CD14-positive monocyte (primary cell): ENCODE measurements at regions not wholly inside any gene's neighbourhood (a gene's known extent, or its start where the extent isn't known, plus 50 kb on each side); places are given as distances from the start of the nearest gene placed in this dataset.

Source experiments
- DNase-seq, 3 donors: peaks; one replicate each; pipeline ENCODE4 v3.0.0-alpha.2; 2011 to 2022
- H2AFZ ChIP-seq: 2 replicates; pipeline ENCODE4 v1.6.0; 2012; ENCODE audit warnings: mild to moderate bottlenecking, low read depth, low read length, inconsistent platforms; ENCODE audit not compliant: insufficient read depth, poor library complexity, severe bottlenecking
- H3K27ac ChIP-seq, 2 donors: 1 replicate in 1 of 2; 2 replicates in 1 of 2; pipeline ENCODE4 v1.5.1; 2012 to 2013; ENCODE audit warnings: low read length in 2 of 2, control low read depth in 1 of 2, inconsistent platforms in 1 of 2, low read depth in 1 of 2, mild to moderate bottlenecking in 1 of 2
- H3K27me3 ChIP-seq, 2 donors: one replicate each; pipeline versions ENCODE4 v1.6.0 to v1.6.1; 2011 to 2013; ENCODE audit warnings: low read length in 2 of 2; ENCODE audit not compliant: control insufficient read depth in 2 of 2, insufficient read depth in 2 of 2
- H3K36me3 ChIP-seq, 2 donors: replicated peaks in 1 of 2; 1 replicate in 1 of 2; 2 replicates in 1 of 2; pipeline versions ENCODE4 v1.5.1 to v1.6.1; 2012 to 2013; ENCODE audit warnings: low read length in 2 of 2, control low read depth in 1 of 2, inconsistent platforms in 1 of 2, mild to moderate bottlenecking in 1 of 2; ENCODE audit not compliant: insufficient read depth in 2 of 2, control insufficient read depth in 1 of 2
- H3K4me1 ChIP-seq, 2 donors: 1 replicate in 1 of 2; 2 replicates in 1 of 2; pipeline versions ENCODE4 v1.5.1 to v1.6.1; 2012 to 2013; ENCODE audit warnings: low read length in 2 of 2, control low read depth in 1 of 2, inconsistent platforms in 1 of 2, mild to moderate bottlenecking in 1 of 2, moderate library complexity in 1 of 2; ENCODE audit not compliant: insufficient read depth in 2 of 2, control insufficient read depth in 1 of 2
- H3K4me2 ChIP-seq: replicated peaks from 2 replicates; pipeline ENCODE3; 2012; ENCODE audit warnings: low read length, moderate library complexity, mild to moderate bottlenecking; ENCODE audit not compliant: poor library complexity, severe bottlenecking; ENCODE audit errors: extremely low read depth
- H3K4me3 ChIP-seq, 3 experiments: fragments of 200-600 bp in 1 of 3; sonication (generic) in 1 of 3; replicated peaks in 1 of 3; 1 replicate in 2 of 3; 2 replicates in 1 of 3; pipeline ENCODE4 v1.5.1; 2011 to 2013; ENCODE audit warnings: low read length in 3 of 3, mild to moderate bottlenecking in 3 of 3, control low read depth in 2 of 3, low read depth in 2 of 3, inconsistent platforms in 1 of 3, moderate library complexity in 1 of 3
- H3K79me2 ChIP-seq: 2 replicates; pipeline ENCODE4 v1.6.0; 2012; ENCODE audit warnings: mild to moderate bottlenecking, control low read depth, inconsistent platforms, low read length, moderate library complexity; ENCODE audit not compliant: insufficient read depth
- H3K9ac ChIP-seq: 2 replicates; pipeline ENCODE4 v1.6.0; 2017; ENCODE audit warnings: low read length, mild to moderate bottlenecking; ENCODE audit not compliant: insufficient read depth, poor library complexity, severe bottlenecking
- H3K9me3 ChIP-seq, 2 donors: replicated peaks in 1 of 2; 1 replicate in 1 of 2; 2 replicates in 1 of 2; pipeline versions ENCODE4 v1.5.1 to v1.6.1; 2012 to 2013; ENCODE audit warnings: low read length in 2 of 2, control low read depth in 1 of 2; ENCODE audit not compliant: control insufficient read depth in 1 of 2, insufficient read depth in 1 of 2
- H4K20me1 ChIP-seq: 2 replicates; pipeline ENCODE4 v1.6.0; 2012; ENCODE audit warnings: mild to moderate bottlenecking, low read length, control low read depth, moderate library complexity; ENCODE audit not compliant: insufficient read depth
- H3K27ac Mint-ChIP-seq, 7 donors: one replicate each; pipeline ENCODE4 v1.8.0; 2020; ENCODE audit warnings: mild to moderate bottlenecking in 7 of 7, mixed read lengths in 7 of 7, moderate library complexity in 6 of 7, inconsistent platforms in 2 of 7
- H3K27me3 Mint-ChIP-seq, 3 donors: one replicate each; pipeline ENCODE4 v1.8.0; 2021 to 2022; ENCODE audit warnings: low read depth in 3 of 3, mild to moderate bottlenecking in 3 of 3, mixed read lengths in 3 of 3, moderate library complexity in 3 of 3, inconsistent platforms in 1 of 3
- H3K36me3 Mint-ChIP-seq, 2 donors: one replicate each; pipeline ENCODE4 v1.8.0; 2020; ENCODE audit warnings: mixed read lengths in 2 of 2, inconsistent platforms in 1 of 2, mild to moderate bottlenecking in 1 of 2
- H3K4me1 Mint-ChIP-seq: one replicate; pipeline ENCODE4 v1.8.0; 2020; ENCODE audit warnings: mild to moderate bottlenecking, mixed read lengths
- H3K4me3 Mint-ChIP-seq, 2 donors: one replicate each; pipeline ENCODE4 v1.8.0; 2020; ENCODE audit warnings: mild to moderate bottlenecking in 2 of 2, mixed read lengths in 2 of 2, moderate library complexity in 1 of 2
- H3K9me3 Mint-ChIP-seq, 7 donors: one replicate each; pipeline ENCODE4 v1.8.0; 2020 to 2022; ENCODE audit warnings: mixed read lengths in 7 of 7, mild to moderate bottlenecking in 6 of 7, moderate library complexity in 6 of 7, inconsistent platforms in 2 of 7
- WGBS: methylation state at CpG from one replicate; pipeline ENCODE4 v1.1.5; 2013; ENCODE audit warnings: missing lambda C conversion rate; ENCODE audit not compliant: insufficient coverage; 5-methylcytosine and 5-hydroxymethylcytosine counted together
- intact Hi-C, 2 donors: fragments of 100-400 bp; cut with micrococcal nuclease; formaldehyde crosslinking; loops; one replicate each; pipeline versions ENCODE4 v1.15.0 to v1.15.1; 2023
- TF ChIP-seq, protein P1 (sequence below): fragments of 200-600 bp; IDR thresholded peaks from one replicate; pipeline ENCODE4 v1.8.0; 2022; ENCODE audit warnings: antibody characterized with exemption, mild to moderate bottlenecking

DNA sequence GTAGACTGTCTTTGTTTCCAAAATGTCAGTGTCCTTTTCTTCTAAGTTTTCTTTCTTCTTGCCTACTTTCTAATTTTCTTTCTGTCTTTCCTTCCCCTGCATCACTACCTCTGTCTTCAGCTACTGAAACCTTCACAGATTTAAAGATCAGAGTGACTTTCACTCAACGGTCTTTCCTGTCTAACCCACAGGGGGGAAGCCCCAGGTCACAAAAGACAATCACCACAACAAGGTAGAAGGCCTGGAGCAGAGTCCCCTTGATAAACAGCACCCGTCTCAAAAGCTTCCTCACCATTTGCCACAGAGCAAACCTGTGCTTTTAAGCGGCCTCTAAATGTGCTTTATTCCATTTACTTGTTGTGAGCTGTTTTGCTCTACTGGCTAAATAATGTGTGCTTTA, 665.4 kb downstream of the BCL11A start:
- Histone ChIP-seq H3K79me2 (no peaks in the 10 kb centered on the region), H3K27me3 (no peaks in the 10 kb centered on the region), H4K20me1 (no peaks in the 10 kb centered on the region), H2AFZ (no peak overlapping the region), H3K4me3 (no peak overlapping the region), H3K27ac (no peak overlapping the region), H3K4me2 (no peak overlapping the region), H3K36me3 (no peaks in the 10 kb centered on the region), H3K9me3 (no peaks in the 10 kb centered on the region), H3K4me1 (no peaks in the 10 kb centered on the region), H3K9ac (no peak overlapping the region)
- Mint-ChIP-seq H3K36me3 (no peaks in the 10 kb centered on the region), H3K4me3 (no peak overlapping the region), H3K9me3 (peaks cover 0 to 6% (median 2%) of the 10 kb centered on the region in 7 donors), H3K27ac (no peak overlapping the region), H3K27me3 (no peaks in the 10 kb centered on the region), H3K4me1 (peaks cover 4% of the 10 kb centered on the region)
- no peak for DNase-seq
- WGBS: 0% methylated on average over 1 of the region's 3 CpGs
- TF ChIP-seq, protein P1, sequence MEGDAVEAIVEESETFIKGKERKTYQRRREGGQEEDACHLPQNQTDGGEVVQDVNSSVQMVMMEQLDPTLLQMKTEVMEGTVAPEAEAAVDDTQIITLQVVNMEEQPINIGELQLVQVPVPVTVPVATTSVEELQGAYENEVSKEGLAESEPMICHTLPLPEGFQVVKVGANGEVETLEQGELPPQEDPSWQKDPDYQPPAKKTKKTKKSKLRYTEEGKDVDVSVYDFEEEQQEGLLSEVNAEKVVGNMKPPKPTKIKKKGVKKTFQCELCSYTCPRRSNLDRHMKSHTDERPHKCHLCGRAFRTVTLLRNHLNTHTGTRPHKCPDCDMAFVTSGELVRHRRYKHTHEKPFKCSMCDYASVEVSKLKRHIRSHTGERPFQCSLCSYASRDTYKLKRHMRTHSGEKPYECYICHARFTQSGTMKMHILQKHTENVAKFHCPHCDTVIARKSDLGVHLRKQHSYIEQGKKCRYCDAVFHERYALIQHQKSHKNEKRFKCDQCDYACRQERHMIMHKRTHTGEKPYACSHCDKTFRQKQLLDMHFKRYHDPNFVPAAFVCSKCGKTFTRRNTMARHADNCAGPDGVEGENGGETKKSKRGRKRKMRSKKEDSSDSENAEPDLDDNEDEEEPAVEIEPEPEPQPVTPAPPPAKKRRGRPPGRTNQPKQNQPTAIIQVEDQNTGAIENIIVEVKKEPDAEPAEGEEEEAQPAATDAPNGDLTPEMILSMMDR: no peak
- intact Hi-C loops: no loop called here

DNA sequence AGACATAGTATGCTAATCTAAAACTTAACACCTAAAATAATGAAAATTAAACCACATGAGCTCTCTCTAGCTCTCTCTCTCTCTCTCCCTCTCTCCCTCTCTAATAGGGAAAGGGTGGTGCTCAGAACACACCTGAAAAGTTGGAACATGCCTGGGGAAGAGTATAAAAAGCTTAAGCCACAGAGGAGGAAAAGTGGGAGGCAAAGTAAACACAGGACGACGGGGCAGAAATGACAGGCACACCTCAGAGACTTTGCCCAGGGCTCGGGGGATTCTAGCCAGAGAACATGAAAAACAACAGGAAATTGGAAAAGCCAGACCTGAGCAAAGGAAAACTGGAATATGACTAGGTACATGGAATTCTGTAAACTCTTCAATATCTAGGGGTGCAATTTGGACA, 666.1 kb downstream of the BCL11A start:
- no peak overlapping the region for H3K27ac Mint-ChIP-seq
- H2AFZ ChIP-seq: no peak overlapping the region
- intact Hi-C loops: no loop called here
- H3K9me3 ChIP-seq: no peaks in the 10 kb centered on the region
- TF ChIP-seq, protein P1: no peak
- no peak for DNase-seq
- H3K9me3 Mint-ChIP-seq: peaks cover 0 to 6% (median under 1%) of the 10 kb centered on the region in 7 donors
- H3K4me1 ChIP-seq: no peaks in the 10 kb centered on the region
- H3K27me3 Mint-ChIP-seq: no peaks in the 10 kb centered on the region
- no peak overlapping the region for H3K9ac ChIP-seq
- H3K4me1 Mint-ChIP-seq: peaks cover 4% of the 10 kb centered on the region
- no peak overlapping the region for H3K4me3 ChIP-seq
- H3K36me3 ChIP-seq: no peaks in the 10 kb centered on the region
- no peak overlapping the region for H3K27ac ChIP-seq
- no peaks in the 10 kb centered on the region for H3K79me2 ChIP-seq
- H3K27me3 ChIP-seq: no peaks in the 10 kb centered on the region
- no peak overlapping the region for H3K4me2 ChIP-seq
- H4K20me1 ChIP-seq: no peaks in the 10 kb centered on the region
- H3K4me3 Mint-ChIP-seq: no peak overlapping the region
- H3K36me3 Mint-ChIP-seq: no peaks in the 10 kb centered on the region
- WGBS: 80% methylated on average over 3 of the region's 3 CpGs
